ENCODE measurements at regions not wholly inside any gene's neighbourhood (a gene's known extent, or its start where the extent isn't known, plus 50 kb on each side); places are given as distances from the start of the nearest gene placed in this dataset.

DNA sequence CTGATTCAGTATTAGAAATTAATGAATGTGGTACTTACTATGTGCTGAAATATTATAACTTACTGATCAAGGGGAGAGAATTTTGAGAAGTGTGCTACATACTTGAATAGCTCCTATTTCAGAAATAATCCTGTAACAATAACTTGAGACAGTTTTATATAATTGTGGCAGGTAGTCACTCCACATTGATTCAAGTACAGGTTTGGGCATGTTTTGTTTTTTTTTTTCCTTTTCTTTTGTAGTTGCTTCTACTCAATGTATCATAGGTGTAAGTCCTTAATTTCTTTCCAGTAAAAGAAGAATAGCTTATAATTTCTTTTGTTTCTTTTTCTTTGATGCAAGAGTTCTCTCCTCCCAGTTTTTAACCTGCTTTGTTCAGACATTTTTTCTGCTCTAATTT is 86.1 kb upstream of the ADGRL2 start:
- TF ChIP-seq, protein P1, sequence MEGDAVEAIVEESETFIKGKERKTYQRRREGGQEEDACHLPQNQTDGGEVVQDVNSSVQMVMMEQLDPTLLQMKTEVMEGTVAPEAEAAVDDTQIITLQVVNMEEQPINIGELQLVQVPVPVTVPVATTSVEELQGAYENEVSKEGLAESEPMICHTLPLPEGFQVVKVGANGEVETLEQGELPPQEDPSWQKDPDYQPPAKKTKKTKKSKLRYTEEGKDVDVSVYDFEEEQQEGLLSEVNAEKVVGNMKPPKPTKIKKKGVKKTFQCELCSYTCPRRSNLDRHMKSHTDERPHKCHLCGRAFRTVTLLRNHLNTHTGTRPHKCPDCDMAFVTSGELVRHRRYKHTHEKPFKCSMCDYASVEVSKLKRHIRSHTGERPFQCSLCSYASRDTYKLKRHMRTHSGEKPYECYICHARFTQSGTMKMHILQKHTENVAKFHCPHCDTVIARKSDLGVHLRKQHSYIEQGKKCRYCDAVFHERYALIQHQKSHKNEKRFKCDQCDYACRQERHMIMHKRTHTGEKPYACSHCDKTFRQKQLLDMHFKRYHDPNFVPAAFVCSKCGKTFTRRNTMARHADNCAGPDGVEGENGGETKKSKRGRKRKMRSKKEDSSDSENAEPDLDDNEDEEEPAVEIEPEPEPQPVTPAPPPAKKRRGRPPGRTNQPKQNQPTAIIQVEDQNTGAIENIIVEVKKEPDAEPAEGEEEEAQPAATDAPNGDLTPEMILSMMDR (IDR thresholded peaks at IDR 0.05), result no peak
- TF ChIP-seq POLR2A (IDR thresholded peaks at IDR 0.05), result no peak
- TF ChIP-seq POLR2AphosphoS5 (IDR thresholded peaks at IDR 0.05), result no peak

Measured in breast epithelium (tissue), 3 donors.